HEK293 (cell line): ENCODE measurements at regions not wholly inside any gene's neighbourhood (a gene's known extent, or its start where the extent isn't known, plus 50 kb on each side); places are given as distances from the start of the nearest gene placed in this dataset.

ENCODE experiments used
- MZF1 ChIP-seq: fragments of 450-650 bp; formaldehyde crosslinking; IDR thresholded peaks from 2 replicates; pipeline ENCODE4 v1.5.1; 2017; ENCODE audit warnings: missing biosample characterization, missing genetic modification characterization, borderline replicate concordance
- OVOL3 ChIP-seq: fragments of 450-650 bp; formaldehyde crosslinking; IDR thresholded peaks from 2 replicates; pipeline ENCODE4 v1.5.1; 2016; ENCODE audit warnings: missing biosample characterization, missing genetic modification characterization
- ZNF19 ChIP-seq: fragments of 450-650 bp; formaldehyde crosslinking; IDR thresholded peaks from 2 replicates; pipeline ENCODE4; 2016; ENCODE audit warnings: missing biosample characterization, missing genetic modification characterization, low read depth
- ZNF664 ChIP-seq: fragments of 450-650 bp; formaldehyde crosslinking; IDR thresholded peaks from 2 replicates; pipeline ENCODE4 v1.5.1; 2016; ENCODE audit warnings: missing biosample characterization, missing genetic modification characterization
- ZNF747 ChIP-seq: fragments of 450-650 bp; formaldehyde crosslinking; IDR thresholded peaks from 2 replicates; pipeline ENCODE4 v1.5.1; 2016; ENCODE audit warnings: missing biosample characterization, missing genetic modification characterization
- TF ChIP-seq, protein P1 (sequence below): fragments of 450-650 bp; formaldehyde crosslinking; IDR thresholded peaks from 2 replicates; pipeline ENCODE4 v1.5.1; 2016; ENCODE audit warnings: missing biosample characterization, missing genetic modification characterization
- TF ChIP-seq, protein P2 (sequence below): fragments of 450-650 bp; formaldehyde crosslinking; IDR thresholded peaks from 2 replicates; pipeline ENCODE4 v1.5.1; 2017; ENCODE audit warnings: missing biosample characterization, missing genetic modification characterization
- TF ChIP-seq, protein P3 (sequence below): fragments of 450-650 bp; formaldehyde crosslinking; conservative IDR thresholded peaks from 2 replicates; pipeline ENCODE4 v1.5.1; 2016; ENCODE audit warnings: low read depth, missing biosample characterization, missing genetic modification characterization
- TF ChIP-seq, protein P4 (sequence below): fragments of 450-650 bp; formaldehyde crosslinking; IDR thresholded peaks from 2 replicates; pipeline ENCODE4 v1.5.1; 2016; ENCODE audit warnings: missing biosample characterization, missing genetic modification characterization
- TF ChIP-seq, protein P5 (sequence below): fragments of 450-650 bp; formaldehyde crosslinking; IDR thresholded peaks from 2 replicates; pipeline ENCODE4 v1.5.1; 2016; ENCODE audit warnings: missing biosample characterization, missing genetic modification characterization

DNA sequence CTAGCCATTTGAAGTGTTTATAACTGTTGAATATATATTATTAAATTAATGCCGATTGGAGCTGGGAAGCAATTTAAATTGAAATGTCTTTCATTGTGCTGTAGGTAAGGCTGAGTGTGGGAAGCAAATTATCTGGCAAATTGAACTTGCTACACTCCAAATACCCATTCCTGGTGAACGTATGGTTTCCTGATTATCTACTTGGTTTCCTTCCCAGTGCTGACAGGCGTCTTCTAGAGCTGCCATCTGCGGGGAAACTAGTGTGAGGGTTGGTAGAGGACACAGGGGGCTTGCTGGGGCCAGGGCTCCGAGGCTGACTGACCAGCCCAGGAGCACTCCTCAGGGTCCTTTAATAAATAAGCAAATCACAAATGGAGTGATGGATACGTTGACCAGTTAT, 581.4 kb upstream of the LMCD1 start:
- TF ChIP-seq, protein P1, sequence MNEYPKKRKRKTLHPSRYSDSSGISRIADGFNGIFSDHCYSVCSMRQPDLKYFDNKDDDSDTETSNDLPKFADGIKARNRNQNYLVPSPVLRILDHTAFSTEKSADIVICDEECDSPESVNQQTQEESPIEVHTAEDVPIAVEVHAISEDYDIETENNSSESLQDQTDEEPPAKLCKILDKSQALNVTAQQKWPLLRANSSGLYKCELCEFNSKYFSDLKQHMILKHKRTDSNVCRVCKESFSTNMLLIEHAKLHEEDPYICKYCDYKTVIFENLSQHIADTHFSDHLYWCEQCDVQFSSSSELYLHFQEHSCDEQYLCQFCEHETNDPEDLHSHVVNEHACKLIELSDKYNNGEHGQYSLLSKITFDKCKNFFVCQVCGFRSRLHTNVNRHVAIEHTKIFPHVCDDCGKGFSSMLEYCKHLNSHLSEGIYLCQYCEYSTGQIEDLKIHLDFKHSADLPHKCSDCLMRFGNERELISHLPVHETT = no peak
- TF ChIP-seq, protein P2, sequence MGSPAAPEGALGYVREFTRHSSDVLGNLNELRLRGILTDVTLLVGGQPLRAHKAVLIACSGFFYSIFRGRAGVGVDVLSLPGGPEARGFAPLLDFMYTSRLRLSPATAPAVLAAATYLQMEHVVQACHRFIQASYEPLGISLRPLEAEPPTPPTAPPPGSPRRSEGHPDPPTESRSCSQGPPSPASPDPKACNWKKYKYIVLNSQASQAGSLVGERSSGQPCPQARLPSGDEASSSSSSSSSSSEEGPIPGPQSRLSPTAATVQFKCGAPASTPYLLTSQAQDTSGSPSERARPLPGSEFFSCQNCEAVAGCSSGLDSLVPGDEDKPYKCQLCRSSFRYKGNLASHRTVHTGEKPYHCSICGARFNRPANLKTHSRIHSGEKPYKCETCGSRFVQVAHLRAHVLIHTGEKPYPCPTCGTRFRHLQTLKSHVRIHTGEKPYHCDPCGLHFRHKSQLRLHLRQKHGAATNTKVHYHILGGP = no peak
- TF ChIP-seq ZNF19 (tag by site-specific recombination) = no peak
- TF ChIP-seq OVOL3 (tag by site-specific recombination) = no peak
- TF ChIP-seq, protein P3, sequence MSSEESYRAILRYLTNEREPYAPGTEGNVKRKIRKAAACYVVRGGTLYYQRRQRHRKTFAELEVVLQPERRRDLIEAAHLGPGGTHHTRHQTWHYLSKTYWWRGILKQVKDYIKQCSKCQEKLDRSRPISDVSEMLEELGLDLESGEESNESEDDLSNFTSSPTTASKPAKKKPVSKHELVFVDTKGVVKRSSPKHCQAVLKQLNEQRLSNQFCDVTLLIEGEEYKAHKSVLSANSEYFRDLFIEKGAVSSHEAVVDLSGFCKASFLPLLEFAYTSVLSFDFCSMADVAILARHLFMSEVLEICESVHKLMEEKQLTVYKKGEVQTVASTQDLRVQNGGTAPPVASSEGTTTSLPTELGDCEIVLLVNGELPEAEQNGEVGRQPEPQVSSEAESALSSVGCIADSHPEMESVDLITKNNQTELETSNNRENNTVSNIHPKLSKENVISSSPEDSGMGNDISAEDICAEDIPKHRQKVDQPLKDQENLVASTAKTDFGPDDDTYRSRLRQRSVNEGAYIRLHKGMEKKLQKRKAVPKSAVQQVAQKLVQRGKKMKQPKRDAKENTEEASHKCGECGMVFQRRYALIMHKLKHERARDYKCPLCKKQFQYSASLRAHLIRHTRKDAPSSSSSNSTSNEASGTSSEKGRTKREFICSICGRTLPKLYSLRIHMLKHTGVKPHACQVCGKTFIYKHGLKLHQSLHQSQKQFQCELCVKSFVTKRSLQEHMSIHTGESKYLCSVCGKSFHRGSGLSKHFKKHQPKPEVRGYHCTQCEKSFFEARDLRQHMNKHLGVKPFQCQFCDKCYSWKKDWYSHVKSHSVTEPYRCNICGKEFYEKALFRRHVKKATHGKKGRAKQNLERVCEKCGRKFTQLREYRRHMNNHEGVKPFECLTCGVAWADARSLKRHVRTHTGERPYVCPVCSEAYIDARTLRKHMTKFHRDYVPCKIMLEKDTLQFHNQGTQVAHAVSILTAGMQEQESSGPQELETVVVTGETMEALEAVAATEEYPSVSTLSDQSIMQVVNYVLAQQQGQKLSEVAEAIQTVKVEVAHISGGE = no peak
- TF ChIP-seq, protein P4, sequence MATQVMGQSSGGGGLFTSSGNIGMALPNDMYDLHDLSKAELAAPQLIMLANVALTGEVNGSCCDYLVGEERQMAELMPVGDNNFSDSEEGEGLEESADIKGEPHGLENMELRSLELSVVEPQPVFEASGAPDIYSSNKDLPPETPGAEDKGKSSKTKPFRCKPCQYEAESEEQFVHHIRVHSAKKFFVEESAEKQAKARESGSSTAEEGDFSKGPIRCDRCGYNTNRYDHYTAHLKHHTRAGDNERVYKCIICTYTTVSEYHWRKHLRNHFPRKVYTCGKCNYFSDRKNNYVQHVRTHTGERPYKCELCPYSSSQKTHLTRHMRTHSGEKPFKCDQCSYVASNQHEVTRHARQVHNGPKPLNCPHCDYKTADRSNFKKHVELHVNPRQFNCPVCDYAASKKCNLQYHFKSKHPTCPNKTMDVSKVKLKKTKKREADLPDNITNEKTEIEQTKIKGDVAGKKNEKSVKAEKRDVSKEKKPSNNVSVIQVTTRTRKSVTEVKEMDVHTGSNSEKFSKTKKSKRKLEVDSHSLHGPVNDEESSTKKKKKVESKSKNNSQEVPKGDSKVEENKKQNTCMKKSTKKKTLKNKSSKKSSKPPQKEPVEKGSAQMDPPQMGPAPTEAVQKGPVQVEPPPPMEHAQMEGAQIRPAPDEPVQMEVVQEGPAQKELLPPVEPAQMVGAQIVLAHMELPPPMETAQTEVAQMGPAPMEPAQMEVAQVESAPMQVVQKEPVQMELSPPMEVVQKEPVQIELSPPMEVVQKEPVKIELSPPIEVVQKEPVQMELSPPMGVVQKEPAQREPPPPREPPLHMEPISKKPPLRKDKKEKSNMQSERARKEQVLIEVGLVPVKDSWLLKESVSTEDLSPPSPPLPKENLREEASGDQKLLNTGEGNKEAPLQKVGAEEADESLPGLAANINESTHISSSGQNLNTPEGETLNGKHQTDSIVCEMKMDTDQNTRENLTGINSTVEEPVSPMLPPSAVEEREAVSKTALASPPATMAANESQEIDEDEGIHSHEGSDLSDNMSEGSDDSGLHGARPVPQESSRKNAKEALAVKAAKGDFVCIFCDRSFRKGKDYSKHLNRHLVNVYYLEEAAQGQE (tag by site-specific recombination) = no peak
- TF ChIP-seq ZNF747 (tag by site-specific recombination) = no peak
- TF ChIP-seq, protein P5, sequence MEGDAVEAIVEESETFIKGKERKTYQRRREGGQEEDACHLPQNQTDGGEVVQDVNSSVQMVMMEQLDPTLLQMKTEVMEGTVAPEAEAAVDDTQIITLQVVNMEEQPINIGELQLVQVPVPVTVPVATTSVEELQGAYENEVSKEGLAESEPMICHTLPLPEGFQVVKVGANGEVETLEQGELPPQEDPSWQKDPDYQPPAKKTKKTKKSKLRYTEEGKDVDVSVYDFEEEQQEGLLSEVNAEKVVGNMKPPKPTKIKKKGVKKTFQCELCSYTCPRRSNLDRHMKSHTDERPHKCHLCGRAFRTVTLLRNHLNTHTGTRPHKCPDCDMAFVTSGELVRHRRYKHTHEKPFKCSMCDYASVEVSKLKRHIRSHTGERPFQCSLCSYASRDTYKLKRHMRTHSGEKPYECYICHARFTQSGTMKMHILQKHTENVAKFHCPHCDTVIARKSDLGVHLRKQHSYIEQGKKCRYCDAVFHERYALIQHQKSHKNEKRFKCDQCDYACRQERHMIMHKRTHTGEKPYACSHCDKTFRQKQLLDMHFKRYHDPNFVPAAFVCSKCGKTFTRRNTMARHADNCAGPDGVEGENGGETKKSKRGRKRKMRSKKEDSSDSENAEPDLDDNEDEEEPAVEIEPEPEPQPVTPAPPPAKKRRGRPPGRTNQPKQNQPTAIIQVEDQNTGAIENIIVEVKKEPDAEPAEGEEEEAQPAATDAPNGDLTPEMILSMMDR = no peak
- TF ChIP-seq ZNF664 = no peak
- no peak for TF ChIP-seq MZF1 (tag by site-specific recombination)
